ENCODE measurements at regions not wholly inside any gene's neighbourhood (a gene's known extent, or its start where the extent isn't known, plus 50 kb on each side); places are given as distances from the start of the nearest gene placed in this dataset.
"Not testable (repeated sequence)": the region's sequence is repeated elsewhere in the genome, so short reads cannot be mapped to it uniquely, and the experiment has no call there.

DNA sequence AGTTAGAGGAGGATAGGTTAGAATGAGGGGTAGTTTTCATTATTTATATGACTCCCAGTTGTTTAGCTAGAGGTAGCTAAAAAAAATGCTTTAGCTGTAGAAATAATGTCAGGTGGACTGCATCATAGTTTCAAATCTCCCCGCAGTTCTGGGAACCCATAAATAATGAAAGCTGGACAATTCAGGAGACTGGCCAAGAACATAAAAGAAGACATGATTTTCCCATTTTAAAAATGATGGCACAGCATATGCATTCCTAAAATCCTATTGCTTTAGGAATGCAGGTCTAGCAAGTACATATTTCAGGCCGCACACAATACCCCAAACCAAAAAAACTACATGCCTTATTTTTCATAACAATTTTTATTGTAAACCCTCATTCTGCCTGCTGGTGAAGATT is 143.3 kb downstream of the CTH start:
- no peak for DNase-seq (ENCODE audit: low read depth in 2 of 2)

DNA sequence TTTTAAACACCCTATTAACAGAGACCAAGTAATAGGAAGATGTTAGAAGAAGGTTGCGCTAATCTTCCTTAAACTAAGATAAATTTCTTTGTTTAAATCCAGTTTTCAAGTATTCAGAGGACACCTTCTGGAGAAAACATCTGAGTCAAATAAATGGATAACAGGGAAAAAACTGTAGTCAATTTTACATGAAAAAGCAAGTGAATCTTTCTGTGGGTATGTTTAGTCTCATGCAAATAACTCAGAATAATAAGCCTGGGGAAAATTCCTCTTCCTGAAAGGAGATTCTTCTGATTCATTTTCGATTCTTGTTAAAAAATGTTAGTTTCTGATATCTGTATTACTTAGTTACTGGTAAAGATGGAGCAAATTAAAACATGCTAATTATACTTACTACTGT is 145.5 kb downstream of the CTH start:
- no peak for DNase-seq (ENCODE audit: low read depth in 2 of 2)

DNA sequence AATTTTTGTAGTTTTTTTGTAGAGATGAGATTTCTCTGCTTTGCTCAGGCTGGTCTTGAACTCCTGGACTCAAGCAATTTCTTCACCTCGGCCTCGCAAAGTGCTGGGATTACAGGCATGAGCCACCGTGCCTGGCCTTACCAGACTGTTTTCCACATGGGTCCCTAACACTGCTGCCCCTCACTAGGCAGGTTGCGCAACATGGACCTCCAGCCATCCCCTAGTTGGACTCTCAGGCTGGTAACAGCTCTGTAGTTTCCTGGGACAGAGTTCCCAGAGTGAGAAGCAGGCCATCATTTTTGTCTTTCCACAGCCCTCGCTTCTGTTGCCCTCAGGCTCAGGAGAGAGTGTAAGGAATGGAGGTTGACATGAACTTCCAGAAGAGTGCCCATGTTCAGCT is 156.1 kb downstream of the CTH start:
- no peak for DNase-seq (ENCODE audit: low read depth in 2 of 2)

DNA sequence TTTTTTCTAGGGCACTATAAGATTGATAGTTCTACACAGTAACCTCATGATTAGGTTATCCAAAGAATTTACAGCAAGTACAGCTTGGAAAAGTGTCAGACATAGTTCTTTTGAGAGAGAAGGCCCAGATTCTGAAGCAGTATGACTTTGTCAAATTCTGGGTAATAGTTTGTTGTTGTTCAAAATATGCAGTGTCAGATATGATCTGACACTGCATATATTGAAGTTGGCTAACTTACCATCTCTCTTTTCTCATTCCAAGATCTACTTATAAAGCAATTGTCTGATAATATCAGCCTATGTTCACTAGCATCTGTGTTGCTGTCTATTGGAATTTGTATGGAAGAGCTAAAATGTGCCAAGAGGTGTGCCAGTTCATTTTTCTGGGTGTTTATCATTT is 160.1 kb downstream of the CTH start:
- no peak for DNase-seq (ENCODE audit: low read depth in 2 of 2)

DNA sequence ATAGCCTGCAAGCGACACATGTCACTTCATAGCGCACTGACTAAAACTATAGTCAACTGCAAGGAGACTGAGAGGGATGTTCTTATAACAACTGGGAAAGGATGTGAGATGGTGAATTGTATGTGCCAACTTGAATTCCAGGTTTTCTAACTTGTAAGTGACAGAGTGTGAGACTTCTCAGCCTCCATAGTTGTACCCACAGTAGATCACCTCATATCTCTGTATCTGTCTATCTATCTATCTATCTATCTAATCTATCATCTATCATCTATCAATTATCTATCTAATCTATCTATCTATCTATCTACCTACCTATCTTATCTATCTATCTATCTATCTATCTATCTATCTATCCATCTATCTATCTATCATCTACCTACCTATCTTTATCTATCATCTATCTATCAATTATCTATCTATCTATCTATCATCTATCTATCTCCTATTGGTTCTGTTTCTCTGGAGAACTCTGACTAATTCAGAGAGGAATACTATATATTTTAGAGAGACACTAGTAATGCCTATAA is 162.3 kb downstream of the CTH start:
- no peak for DNase-seq (ENCODE audit: low read depth in 2 of 2)

DNA sequence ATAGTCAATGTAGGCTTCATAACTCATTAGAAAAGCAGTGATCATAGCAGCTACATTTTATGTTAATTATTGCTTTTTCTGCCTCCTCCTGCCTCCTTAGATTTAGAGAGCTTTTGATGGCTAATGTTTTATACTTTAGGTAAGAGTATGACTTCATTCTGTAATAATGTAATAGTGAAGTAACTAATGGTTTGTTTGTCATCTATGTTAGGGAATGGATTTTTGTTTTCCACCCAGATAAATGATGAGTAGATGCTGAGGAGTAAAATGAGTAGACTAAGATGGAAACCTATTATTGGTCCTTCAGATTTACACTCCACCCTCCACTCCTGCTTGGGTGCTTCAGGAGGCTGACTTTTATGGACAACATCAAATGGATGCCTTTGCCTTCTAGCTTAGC is 170.6 kb downstream of the CTH start:
- DNase-seq (ENCODE audit: low read depth in 2 of 2): no peak

DNA sequence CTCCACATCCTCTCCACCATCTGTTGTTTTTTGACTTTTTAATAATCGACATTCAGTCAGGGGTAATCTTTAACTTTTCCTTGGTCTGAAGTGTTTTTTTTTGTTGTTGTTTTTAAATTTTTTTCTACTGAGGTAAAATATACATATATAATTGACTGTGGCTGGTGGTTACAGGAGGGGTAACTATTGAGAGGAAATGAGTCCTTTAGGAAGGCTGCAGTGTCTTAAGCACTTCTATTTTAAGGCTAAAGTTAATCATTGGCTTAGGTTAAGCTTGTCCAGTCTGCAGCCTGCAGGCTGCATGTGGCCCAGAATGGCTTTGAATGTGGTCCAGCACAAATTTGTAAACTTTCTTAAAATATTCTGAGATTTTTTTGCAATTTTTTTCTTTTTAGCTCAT is 172.5 kb downstream of the CTH start:
- no peak for DNase-seq (ENCODE audit: low read depth in 2 of 2)

DNA sequence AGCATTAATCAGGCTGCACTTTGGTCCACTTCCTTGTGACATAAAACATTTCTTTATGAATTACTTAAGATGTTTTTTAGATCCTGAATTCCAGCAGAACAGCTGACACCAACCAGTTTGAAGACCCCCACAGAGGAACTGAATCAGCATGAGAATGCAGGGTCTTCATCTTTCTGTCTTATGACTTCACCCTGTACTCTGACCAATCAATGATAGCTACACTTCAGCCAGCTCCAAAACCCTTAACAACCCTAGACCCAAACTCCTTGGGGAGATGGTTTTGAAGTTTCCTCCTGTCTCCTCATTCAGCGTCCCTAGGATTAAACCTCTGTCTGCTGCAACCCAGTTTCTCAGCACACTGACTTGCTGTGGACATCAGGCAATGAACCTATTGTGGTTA is 175.0 kb downstream of the CTH start:
- DNase-seq (ENCODE audit: low read depth in 2 of 2): no peak

DNA sequence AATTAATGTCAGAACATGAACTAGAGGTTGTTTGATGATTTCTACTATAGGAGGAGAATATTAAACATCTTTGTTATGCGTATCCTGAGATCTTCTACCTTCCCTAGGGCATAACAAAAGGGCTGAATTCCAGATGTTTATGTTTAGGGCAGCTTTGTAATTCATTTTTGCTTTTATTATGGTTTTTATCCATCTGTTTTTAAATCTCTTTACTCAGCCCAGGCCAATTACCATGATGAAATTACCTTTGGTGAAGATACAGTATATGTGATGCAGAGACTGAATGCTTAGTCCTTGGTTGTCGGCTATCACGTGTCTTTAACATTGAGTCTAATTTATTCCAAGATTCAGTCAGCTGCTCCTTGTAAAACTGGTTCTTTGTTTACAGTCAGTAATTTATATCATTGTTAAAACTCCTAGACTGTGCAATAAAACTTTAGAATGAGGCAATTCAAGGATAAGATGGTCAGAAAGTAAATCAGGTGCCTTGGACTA is 176.9 kb downstream of the CTH start:
- DNase-seq (ENCODE audit: low read depth in 2 of 2): no peak

DNA sequence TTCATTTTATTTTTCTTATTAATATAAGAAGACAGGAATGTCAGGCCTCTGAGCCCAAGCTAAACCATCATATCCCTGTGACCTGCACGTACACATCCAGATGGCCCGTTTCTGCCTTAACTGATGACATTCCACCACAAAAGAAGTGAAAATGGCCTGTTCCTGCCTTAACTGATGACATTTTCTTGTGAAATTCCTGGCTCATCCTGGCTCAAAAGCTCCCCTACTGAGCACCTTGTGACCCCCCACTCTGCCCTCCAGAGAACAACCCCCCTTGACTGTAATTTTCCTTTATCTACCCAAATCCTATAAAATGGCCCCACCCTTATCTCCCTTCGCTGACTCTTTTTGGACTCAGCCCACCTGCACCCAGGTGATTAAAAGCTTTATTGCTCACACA is 182.5 kb downstream of the CTH start:
- DNase-seq (ENCODE audit: low read depth in 2 of 2): not testable (repeated sequence)

DNA sequence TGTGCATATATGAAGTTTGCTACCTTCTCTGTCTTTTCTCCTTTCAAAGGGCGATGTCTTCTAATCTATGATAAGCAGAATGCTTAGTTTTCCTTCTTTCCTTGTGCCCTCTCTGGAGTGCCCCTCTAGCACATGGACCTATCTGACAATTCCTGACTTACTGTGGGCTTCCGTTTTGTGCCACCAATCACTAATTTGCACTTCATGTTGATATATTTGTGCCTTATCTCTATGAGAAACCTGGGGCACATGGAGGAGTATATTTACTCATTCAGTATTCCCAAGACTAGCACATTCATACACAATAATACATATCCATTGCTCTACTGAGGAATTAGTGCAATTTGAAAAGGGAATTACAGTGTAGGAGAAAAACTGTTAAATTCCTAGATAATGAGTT is 197.7 kb downstream of the CTH start:
- DNase-seq (ENCODE audit: low read depth in 2 of 2): no peak

DNA sequence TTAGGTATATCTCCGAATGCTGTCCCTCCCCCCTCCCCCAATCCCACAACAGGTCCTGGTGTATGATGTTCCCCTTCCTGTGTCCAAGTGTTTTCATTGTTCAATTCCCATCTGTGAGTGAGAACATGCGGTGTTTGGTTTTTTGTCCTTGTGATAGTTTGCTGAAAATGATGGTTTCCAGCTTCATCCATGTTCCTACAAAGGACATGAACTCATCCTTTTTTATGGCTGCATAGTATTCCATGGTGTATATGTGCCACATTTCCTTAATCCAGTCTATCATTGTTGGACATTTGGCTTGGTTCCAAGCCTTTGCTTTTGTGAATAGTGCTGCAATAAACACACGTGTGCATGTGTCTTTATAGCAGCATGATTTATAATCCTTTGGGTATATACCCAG is 199.1 kb downstream of the CTH start:
- DNase-seq (ENCODE audit: low read depth in 2 of 2): not testable (repeated sequence)

DNA sequence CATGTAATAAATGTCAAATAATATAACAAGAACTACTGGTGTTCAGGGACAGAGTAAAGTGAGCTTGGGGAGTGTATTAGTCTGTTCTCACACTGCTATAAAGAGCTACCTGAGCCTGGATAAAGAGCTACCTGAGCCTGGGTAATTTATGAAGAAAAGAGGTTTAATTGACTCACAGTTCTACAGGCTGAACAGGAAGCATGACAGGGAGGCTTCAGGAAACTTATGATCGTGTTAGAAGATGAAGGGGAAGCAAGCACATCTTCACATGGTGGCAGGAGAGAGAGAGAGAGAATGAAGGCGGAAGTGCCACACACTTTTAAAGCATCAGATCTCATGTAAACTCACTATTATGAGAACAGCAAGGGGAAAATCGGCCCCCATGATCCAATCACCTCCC is 205.9 kb downstream of the CTH start:
- no peak for DNase-seq (ENCODE audit: low read depth in 2 of 2)

DNA sequence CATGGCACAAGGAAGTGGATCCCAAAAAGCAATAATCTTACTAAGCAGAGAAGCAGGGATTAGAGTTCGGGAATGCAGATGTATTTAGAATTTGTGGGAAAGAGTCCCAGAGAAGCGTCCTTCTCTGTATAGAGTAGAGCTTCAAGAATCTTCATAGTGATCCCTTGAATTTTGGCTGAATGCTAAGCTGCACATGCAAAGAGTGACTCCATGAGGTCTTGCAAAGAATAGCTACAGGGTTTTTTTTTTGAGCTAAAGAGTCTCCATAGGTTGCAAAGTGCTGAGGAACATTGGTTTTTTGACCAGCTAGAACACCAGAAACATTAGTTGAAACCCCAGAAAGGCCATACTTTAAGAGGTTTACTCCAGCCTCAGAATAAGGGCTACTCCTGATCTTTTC is 206.7 kb downstream of the CTH start:
- DNase-seq (ENCODE audit: low read depth in 2 of 2): no peak

DNA sequence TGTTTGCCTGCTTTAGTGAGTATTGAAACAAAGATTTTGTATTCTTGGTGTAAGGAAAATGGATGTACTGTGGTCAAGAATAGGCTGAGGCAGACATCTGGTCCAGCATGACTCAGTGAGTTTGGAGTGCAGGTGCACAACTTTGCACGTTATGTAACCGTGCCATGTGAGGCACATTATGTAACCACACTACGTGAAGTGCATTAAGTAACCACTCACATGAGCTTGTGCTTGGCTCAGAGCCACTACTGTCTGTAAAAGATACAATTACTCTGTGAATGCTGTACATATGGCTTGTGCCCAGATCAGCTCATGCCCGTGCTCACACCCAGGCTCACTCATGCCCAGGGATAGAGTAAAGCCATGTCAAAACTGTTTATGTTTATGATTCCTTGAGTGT is 216.8 kb downstream of the CTH start:
- DNase-seq (ENCODE audit: low read depth in 2 of 2): no peak

DNA sequence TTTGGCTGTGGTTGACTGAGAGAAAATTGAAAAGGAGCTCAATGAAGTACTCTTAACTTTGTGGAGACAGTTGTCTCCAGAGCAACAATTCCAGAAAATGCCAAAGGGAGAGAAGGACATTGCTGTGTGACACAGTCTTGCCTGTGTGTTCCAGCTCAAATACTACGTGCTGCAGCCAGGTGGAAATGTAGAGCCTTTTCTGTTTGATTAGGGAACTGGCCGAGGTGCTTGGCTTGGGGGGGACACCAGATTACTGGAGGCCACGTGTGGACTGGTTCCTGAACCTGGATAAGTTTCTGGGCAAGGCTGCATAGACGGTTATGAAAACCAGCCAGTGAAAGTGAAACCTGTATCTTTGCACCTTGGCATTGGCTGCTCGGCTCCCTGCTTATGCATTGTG is 217.9 kb downstream of the CTH start:
- no peak for DNase-seq (ENCODE audit: low read depth in 2 of 2)

DNA sequence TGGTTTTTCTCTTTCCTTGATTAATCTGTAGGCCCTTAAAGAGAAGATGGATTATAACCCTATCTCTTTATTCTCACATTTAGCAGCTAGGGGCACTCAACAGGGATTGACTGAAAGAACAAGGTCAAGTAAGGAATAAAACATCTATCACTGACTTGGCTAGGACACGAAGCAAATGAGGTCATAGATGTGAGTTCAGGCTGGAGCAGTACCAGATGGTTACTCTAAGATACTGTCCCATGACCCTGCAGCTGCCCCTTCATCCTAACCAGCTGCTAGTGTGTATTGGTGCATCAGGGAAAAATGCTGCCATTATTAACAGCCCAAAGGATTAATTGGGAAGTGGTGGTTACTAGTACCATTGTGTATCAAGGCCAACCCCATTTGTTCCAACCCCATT is 221.9 kb downstream of the CTH start:
- DNase-seq (ENCODE audit: low read depth in 2 of 2): no peak

DNA sequence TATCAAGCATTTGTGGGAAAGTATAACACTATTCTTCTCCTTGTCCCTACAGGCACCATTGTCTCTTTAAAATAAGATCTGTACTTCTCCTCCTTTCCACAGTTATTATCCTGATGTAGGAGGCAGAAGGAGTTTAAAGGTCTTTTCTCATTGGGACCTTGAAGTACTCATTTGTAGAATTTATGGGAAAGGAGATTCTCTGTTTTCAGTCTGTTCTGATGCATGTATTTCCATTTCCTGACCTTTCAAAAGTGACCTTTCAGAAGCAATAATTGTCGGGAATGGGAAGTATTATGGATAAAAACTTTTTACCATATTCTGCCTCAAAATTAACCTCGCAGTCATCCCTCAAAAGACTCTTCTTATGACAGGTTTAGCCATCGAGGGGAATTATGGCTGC is 224.8 kb downstream of the CTH start:
- no peak for DNase-seq (ENCODE audit: low read depth in 2 of 2)

DNA sequence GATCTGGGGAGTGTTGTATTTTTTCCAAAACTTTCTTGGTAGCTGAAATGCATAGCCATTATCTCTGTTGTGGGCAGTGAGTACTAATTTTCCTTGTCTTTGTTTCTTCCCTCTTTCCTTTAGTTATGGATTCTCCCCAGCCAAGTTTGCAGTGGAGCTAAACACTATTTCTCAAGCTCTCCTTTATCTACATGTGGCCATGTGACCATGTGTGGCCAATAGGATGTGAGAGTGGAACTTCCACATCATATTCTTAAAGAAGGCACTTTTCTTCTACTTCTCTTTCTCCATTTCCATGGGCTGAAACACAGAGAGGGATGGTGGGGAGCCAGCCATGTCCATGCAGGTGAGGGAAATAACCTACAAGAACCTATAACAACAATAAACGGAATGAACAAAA is 230.8 kb downstream of the CTH start:
- DNase-seq (ENCODE audit: low read depth in 2 of 2): no peak

DNA sequence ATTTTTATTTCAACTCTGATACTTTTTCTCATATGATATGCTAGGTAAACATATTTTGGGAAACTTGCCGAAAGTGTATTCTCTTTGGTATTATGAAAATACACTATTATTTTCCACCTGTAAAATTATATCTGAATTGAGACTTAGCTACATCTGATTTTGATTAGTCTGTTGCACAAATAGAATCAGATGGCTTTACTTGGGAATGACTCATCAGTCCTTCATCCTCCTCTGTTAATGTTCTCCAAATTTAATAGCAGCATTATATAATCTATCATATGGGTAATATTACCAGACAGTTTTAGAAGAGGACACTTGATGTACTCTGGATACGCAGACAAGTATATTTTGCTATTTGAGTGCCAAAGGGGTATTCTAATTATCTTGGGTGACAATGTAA is 245.3 kb downstream of the CTH start:
- DNase-seq (ENCODE audit: low read depth in 2 of 2): no peak

DNA sequence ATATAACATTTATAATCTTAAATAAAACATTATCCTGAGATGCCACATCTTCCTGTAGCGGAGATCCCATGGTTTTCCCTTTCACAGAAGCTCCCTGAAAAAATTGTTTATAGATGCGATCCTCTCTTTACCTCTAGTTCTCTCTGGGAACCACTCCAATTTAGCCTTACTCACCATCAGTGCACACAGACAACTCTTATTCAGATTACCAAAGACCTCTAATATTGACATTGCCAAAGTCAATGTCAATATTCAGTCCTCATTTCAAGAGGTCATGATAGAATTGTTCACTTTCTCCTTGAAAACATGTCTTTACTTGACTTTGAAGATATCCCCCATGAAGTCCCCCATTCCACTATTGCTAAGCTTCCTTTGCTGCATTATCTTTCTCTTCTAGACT is 248.8 kb downstream of the CTH start:
- no peak for DNase-seq (ENCODE audit: low read depth in 2 of 2)

DNA sequence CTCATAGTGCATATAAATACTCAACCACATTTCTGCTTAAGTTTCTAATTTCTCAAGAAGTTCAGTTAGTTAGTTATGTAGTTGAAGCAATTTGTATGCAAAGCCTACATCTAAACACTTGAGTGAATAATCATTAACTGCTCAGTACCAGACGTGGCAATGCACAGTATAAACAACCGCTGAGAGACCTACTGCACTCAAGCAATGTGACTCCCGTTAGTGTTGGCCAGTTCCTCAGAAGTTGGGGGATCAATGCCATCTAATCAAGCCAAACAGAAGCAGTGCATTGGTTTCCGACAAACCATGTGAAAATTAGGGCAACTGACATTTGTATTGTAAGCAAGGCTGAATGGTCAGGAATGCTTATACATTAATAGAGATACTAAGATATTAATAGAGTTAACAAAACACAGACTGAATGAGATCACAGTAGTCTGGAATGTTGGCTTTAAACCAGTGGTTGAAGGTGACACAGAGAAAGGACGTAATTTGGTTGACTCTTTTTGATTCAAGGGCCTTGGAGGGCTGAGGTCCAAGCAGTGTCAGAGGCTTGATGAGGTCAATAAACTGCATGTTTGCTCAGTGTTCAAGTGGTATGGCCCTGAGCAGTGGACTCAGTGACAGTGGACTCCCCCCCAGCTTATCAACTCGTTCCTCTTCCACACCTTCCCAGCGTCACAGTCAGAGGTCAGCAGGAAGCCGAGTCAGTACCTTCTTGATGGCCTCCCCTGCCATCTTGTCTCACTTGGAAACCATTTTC is 255.5 kb downstream of the CTH start:
- DNase-seq (ENCODE audit: low read depth in 2 of 2): no peak

DNA sequence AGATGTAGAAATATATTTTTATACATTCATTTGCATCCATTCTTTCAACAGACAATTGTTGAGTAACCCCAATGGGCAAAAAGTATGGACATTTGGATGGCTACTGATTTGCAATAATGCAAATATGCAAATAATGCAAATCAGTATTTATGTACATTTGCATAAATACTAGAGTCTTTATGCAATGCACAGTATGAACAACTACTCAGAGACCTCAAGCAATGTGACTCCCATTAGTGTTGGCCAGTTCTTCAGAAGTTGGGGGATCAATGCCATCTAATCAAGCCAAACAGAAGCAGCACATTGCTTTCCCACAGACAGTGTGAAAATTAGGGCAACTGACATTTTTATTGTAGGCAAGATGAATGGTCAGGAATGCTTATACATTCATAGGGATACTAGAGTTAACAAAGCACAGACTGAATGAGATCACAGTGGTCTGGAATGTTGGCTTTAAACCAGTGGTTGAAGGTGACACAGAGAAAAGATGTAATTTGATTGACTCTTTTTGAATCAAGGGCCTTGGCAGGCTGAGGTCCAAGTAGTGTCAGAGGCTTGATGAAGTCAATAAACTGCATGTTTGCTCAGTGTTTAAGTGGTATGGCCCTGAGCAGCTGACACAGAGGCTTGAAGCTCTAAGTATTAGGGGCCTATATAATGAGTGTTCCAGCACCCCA is 256.6 kb downstream of the CTH start:
- no peak for DNase-seq (ENCODE audit: low read depth in 2 of 2)

All from dermis microvascular lymphatic vessel endothelial cell (primary cell).